ENCODE measurements at regions not wholly inside any gene's neighbourhood (a gene's known extent, or its start where the extent isn't known, plus 50 kb on each side); places are given as distances from the start of the nearest gene placed in this dataset.

GRCh38 chr14:105849933-105850626 lies 323.7 kb downstream of the TMEM121 start:
- TF ChIP-seq, protein P1, sequence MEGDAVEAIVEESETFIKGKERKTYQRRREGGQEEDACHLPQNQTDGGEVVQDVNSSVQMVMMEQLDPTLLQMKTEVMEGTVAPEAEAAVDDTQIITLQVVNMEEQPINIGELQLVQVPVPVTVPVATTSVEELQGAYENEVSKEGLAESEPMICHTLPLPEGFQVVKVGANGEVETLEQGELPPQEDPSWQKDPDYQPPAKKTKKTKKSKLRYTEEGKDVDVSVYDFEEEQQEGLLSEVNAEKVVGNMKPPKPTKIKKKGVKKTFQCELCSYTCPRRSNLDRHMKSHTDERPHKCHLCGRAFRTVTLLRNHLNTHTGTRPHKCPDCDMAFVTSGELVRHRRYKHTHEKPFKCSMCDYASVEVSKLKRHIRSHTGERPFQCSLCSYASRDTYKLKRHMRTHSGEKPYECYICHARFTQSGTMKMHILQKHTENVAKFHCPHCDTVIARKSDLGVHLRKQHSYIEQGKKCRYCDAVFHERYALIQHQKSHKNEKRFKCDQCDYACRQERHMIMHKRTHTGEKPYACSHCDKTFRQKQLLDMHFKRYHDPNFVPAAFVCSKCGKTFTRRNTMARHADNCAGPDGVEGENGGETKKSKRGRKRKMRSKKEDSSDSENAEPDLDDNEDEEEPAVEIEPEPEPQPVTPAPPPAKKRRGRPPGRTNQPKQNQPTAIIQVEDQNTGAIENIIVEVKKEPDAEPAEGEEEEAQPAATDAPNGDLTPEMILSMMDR (conservative IDR thresholded peaks at IDR 0.05; ENCODE audit: low read depth, low read length): no peak
- TF ChIP-seq EZH2 (IDR thresholded peaks at IDR 0.05; ENCODE audit: borderline replicate concordance, low read depth, low read length, poor library complexity, severe bottlenecking): no peak
